Type B pancreatic cell (in vitro differentiated cells): ENCODE measurements at regions not wholly inside any gene's neighbourhood (a gene's known extent, or its start where the extent isn't known, plus 50 kb on each side); places are given as distances from the start of the nearest gene placed in this dataset.

Experiments
- DNase-seq: peaks from one replicate; pipeline ENCODE4 v3.0.0; 2021; ENCODE audit warnings: mixed read lengths; ENCODE audit not compliant: unreplicated experiment; ENCODE audit errors: extremely low spot score
- H3K27ac Mint-ChIP-seq: 2 replicates; pipeline ENCODE4 v1.8.0; 2021; ENCODE audit warnings: mild to moderate bottlenecking, mixed read lengths
- H3K27me3 Mint-ChIP-seq: 2 replicates; pipeline ENCODE4 v1.8.0; 2021; ENCODE audit warnings: mixed read lengths
- H3K36me3 Mint-ChIP-seq: 2 replicates; pipeline ENCODE4 v1.8.0; 2021; ENCODE audit warnings: mixed read lengths
- H3K4me1 Mint-ChIP-seq: one replicate; pipeline ENCODE4 v1.8.0; 2021; ENCODE audit warnings: mixed read lengths; ENCODE audit not compliant: unreplicated experiment
- H3K4me3 Mint-ChIP-seq: 2 replicates; pipeline ENCODE4 v1.8.0; 2021; ENCODE audit warnings: mild to moderate bottlenecking, mixed read lengths
- H3K9me3 Mint-ChIP-seq: 2 replicates; pipeline ENCODE4 v1.8.0; 2021; ENCODE audit warnings: mixed read lengths
- TF ChIP-seq, protein P1 (sequence below): fragments of 200-600 bp; sonication (generic); conservative IDR thresholded peaks from 2 replicates; pipeline ENCODE4 v1.5.0; 2021; ENCODE audit warnings: antibody characterized with exemption, mild to moderate bottlenecking

DNA sequence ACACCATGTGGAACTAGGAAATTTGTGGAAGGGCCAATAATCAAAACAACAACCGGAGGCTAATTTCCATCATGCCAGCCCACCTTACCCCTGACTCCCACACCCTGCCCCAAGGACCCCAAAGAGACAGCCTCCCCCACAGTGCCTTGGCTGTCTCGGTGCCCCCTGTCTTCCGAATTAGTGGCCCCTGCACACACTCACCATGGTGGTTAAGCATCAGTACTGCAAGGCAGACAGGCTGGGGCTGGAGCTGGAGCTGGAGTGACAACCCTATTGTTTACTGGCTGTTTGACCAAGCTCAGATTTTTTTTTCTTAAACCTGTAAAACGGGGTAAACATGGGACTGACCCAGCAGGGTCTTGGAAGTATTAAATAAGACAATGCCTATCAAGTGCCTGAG is 238.0 kb downstream of the TFAP2C start:
- Mint-ChIP-seq H3K9me3 (peaks cover 4% of the 10 kb centered on the region), H3K4me1 (peaks cover 6% of the 10 kb centered on the region), H3K4me3 (no peak overlapping the region), H3K27ac (no peak overlapping the region), H3K27me3 (peaks cover 12% of the 10 kb centered on the region), H3K36me3 (no peaks in the 10 kb centered on the region)
- TF ChIP-seq, protein P1, sequence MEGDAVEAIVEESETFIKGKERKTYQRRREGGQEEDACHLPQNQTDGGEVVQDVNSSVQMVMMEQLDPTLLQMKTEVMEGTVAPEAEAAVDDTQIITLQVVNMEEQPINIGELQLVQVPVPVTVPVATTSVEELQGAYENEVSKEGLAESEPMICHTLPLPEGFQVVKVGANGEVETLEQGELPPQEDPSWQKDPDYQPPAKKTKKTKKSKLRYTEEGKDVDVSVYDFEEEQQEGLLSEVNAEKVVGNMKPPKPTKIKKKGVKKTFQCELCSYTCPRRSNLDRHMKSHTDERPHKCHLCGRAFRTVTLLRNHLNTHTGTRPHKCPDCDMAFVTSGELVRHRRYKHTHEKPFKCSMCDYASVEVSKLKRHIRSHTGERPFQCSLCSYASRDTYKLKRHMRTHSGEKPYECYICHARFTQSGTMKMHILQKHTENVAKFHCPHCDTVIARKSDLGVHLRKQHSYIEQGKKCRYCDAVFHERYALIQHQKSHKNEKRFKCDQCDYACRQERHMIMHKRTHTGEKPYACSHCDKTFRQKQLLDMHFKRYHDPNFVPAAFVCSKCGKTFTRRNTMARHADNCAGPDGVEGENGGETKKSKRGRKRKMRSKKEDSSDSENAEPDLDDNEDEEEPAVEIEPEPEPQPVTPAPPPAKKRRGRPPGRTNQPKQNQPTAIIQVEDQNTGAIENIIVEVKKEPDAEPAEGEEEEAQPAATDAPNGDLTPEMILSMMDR = no peak
- no peak for DNase-seq

DNA sequence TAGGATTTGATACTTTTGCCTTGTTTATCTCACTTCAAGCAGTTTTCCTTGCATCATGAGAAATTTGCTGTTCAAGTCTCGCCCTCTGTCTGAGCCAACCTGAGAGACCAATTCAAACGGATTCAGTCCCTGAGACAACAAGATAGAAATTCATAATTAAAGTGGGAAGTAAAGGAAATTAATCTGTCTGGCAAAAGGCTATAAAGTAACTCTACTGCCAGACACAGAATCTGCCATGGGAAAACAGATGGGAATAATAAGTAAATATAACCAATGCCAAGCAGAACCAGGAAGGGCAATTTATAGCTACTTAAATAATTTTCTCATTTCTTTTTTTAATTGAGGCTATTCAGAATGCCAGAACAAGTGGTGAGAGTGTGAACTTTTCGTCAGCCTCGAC is 239.6 kb downstream of the TFAP2C start:
- Mint-ChIP-seq H3K4me3 (no peak overlapping the region), H3K27me3 (peaks cover 8% of the 10 kb centered on the region)

DNA sequence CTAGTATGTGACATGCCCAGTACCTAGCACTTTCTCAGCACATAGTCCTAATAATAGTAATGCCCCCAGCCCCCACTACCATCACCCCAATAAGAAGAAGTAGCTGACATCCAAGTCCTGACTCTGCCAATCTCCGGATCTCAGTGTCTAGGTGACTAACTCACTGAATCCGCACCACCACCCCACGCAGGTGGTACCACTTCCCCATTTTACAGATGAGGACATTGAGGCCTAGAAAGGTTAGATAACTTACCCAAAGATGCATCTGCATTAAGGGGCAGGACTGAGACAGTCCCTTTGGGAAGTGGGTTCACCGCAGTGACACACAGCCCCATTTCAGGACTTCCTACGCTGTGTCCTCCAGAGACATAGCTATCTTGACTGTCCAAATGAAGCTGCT is 241.2 kb downstream of the TFAP2C start:
- peaks cover 11% of the 10 kb centered on the region for H3K27me3 Mint-ChIP-seq
- TF ChIP-seq, protein P1 = no peak
- H3K27ac Mint-ChIP-seq = no peak overlapping the region
- H3K4me1 Mint-ChIP-seq = peaks cover 7% of the 10 kb centered on the region
- no peaks in the 10 kb centered on the region for H3K36me3 Mint-ChIP-seq
- no peak for DNase-seq
- H3K4me3 Mint-ChIP-seq = no peak overlapping the region
- H3K9me3 Mint-ChIP-seq = peaks cover 4% of the 10 kb centered on the region

More for the DNA sequence above, 239.6 kb downstream of the TFAP2C start:
- TF ChIP-seq, protein P1 = no peak
- H3K27ac Mint-ChIP-seq = no peak overlapping the region
- DNase-seq = no peak
- no peaks in the 10 kb centered on the region for H3K4me1 Mint-ChIP-seq
- H3K36me3 Mint-ChIP-seq = no peaks in the 10 kb centered on the region
- peaks cover 4% of the 10 kb centered on the region for H3K9me3 Mint-ChIP-seq

DNA sequence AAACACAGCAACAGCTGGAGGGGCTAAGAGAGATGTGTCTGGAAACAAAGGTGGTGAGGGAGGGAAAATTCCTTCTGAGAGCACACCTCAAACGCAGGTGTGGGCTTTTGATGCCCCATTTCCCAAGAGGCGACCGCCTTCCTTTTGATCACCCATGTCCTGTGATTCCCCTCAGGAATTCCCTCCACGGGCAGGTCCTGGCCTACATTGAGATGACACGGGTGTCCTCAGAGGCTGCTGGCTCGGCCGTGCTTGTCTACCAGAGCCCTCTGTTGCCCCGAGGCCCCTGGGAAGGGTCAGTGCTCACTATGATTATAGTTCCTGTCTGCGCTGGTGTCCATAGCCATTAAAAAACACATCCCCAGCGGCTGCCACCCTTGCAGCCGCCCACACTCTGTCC is 242.6 kb downstream of the TFAP2C start:
- no peak for DNase-seq
- Mint-ChIP-seq H3K27ac (no peak overlapping the region), H3K4me1 (peaks cover 10% of the 10 kb centered on the region), H3K36me3 (no peaks in the 10 kb centered on the region), H3K4me3 (no peak overlapping the region), H3K27me3 (peaks cover 6% of the 10 kb centered on the region), H3K9me3 (peaks cover 4% of the 10 kb centered on the region)
- TF ChIP-seq, protein P1 = no peak

DNA sequence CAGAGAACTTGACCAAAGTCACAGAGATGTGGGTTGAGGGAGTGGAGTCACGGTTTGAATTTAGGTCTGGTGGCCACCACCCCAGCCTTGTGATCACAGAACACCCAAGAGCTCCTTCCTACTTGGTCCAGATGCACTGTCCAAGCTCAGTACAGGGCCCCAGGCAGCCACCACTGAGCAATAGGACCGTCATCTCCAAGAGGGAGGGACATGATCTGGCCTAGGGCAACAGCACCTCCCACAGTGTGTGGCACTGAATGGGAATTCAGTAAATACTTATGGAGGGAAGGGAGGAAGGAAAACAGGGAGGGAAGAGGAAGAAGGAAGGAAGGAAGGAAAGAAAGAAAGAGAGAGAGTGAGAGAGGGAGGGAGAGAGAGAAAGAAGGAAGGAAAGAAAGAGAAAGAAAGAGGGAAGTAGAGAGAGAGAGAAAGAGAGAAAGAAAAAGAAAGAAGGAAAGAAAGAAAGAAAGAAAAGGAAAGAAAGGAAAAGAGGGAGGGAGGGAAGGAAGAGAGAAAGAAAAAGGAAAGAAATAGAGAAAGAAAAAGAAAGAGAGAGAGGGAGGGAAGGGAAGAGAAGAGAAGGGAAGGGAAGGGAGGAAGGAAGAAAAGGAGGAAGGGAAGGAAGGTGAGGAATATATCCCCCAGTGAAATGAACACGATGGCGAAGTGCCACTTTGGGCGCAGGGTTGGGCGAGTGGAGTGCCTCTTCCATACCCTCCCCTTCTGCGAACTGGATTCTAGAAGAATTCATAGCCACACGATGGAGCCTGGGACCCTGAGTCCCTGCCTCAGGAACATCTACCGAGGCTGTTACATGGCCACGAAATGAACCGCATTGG is 243.7 kb downstream of the TFAP2C start:
- no peak overlapping the region for H3K27ac Mint-ChIP-seq
- peaks cover 4% of the 10 kb centered on the region for H3K9me3 Mint-ChIP-seq
- TF ChIP-seq, protein P1 = no peak
- H3K4me1 Mint-ChIP-seq = peaks cover 10% of the 10 kb centered on the region
- H3K4me3 Mint-ChIP-seq = no peak overlapping the region
- H3K27me3 Mint-ChIP-seq = peaks cover 3% of the 10 kb centered on the region
- DNase-seq = no peak
- H3K36me3 Mint-ChIP-seq = no peaks in the 10 kb centered on the region
